K562 (cell line): ENCODE measurements at regions not wholly inside any gene's neighbourhood (a gene's known extent, or its start where the extent isn't known, plus 50 kb on each side); places are given as distances from the start of the nearest gene placed in this dataset.

ENCODE experiments used
- ATAC-seq: fragments of 200-7000 bp; cut with Tn5 transposase; 3 replicates; pipeline ENCODE4 v1.9.1; 2020; ENCODE audit warnings: moderate library complexity
- BruUV-seq: library from RNA; stranded (reverse); fragments of 400-500 nt; replicated peaks from 2 replicates; lab custom pipeline; 2021; lab: Mats Ljungman, UMichigan
- CTCF ChIA-PET: fragments of 300-600 bp; formaldehyde crosslinking; extraction: SDS; loops from one replicate; lab custom pipeline; 2021; ENCODE audit warnings: low intra/inter-chr PET ratio; lab: Yijun Ruan, JAX
- POLR2A ChIA-PET: fragments of 300-600, 350-650 bp; sonication (Branson Sonifier 250); formaldehyde crosslinking; extraction: SDS; loops from one replicate; lab custom pipeline; 2021; ENCODE audit warnings: antibody characterized with exemption, inconsistent platforms; lab: Yijun Ruan, JAX
- DNase-seq, 4 experiments: peaks; one replicate each; pipeline versions ENCODE4 v3.0.0 to v3.0.0-alpha.2; 2011 to 2018; ENCODE audit warnings: low spot score in 3 of 4, mixed read lengths in 3 of 4; ENCODE audit errors: extremely low read depth in 1 of 4
- FAIRE-seq: peaks from 2 replicates; lab custom pipeline; 2011; peaks lifted over from hg19 to GRCh38; lab: Jason Lieb, UNC
- H2AFZ ChIP-seq: 2 replicates; pipeline ENCODE4 v1.6.0; 2011; ENCODE audit warnings: low read depth, low read length, control low read depth, inconsistent platforms
- H3K27ac ChIP-seq: fragments of 200-600 bp; 3 replicates; pipeline ENCODE4 v1.8.0; 2011; ENCODE audit warnings: low read depth, mild to moderate bottlenecking, control low read depth, inconsistent platforms, low read length, moderate library complexity, mixed read lengths; ENCODE audit errors: extremely low read depth
- H3K27me3 ChIP-seq, 2 experiments: fragments of 300-600 bp in 1 of 2; 2 replicates in 1 of 2; 3 replicates in 1 of 2; pipeline versions ENCODE4 v1.6.0 to v1.8.0; 2011; ENCODE audit warnings: inconsistent platforms in 2 of 2, low read length in 2 of 2, mild to moderate bottlenecking in 1 of 2, mixed read lengths in 1 of 2, moderate library complexity in 1 of 2; ENCODE audit not compliant: control insufficient read depth in 2 of 2, insufficient read depth in 2 of 2
- H3K36me3 ChIP-seq: fragments of 300-600 bp; 3 replicates; pipeline ENCODE4 v1.8.0; 2011; ENCODE audit warnings: mild to moderate bottlenecking, low read length, inconsistent platforms; ENCODE audit not compliant: control insufficient read depth, insufficient read depth
- H3K4me1 ChIP-seq, 2 experiments: fragments of 200-600 bp in 1 of 2; replicated peaks in 1 of 2; 2 replicates in 1 of 2; 3 replicates in 1 of 2; pipeline versions ENCODE4 v1.5.1 to v1.8.0; 2011; ENCODE audit warnings: inconsistent platforms in 2 of 2, low read length in 2 of 2, mild to moderate bottlenecking in 1 of 2, mixed read lengths in 1 of 2, moderate library complexity in 1 of 2; ENCODE audit not compliant: control insufficient read depth in 2 of 2, insufficient read depth in 2 of 2
- H3K4me2 ChIP-seq: 2 replicates; pipeline ENCODE4 v1.6.1; 2011; ENCODE audit warnings: low read length, control low read depth, inconsistent platforms, mixed read lengths; ENCODE audit not compliant: insufficient read depth
- H3K4me3 ChIP-seq: fragments of 200-600 bp; sonication (generic), shearing (Covaris generic); 2 replicates; pipeline ENCODE4 v1.5.1; 2016; ENCODE audit warnings: control low read depth, inconsistent platforms
- H3K79me2 ChIP-seq: fragments of 200-600 bp; 3 replicates; pipeline ENCODE4 v1.8.0; 2011; ENCODE audit warnings: low read length, inconsistent platforms; ENCODE audit not compliant: control insufficient read depth, insufficient read depth
- H3K9ac ChIP-seq, 2 experiments: 2 replicates each; pipeline versions ENCODE4 v1.6.0 to v1.6.1; 2011; ENCODE audit warnings: low read depth in 2 of 2, low read length in 2 of 2, control low read depth in 1 of 2, inconsistent platforms in 1 of 2, mild to moderate bottlenecking in 1 of 2, mixed read lengths in 1 of 2; ENCODE audit not compliant: insufficient read depth in 1 of 2
- H3K9me1 ChIP-seq: one replicate; pipeline ENCODE4 v1.6.0; 2011; ENCODE audit warnings: inconsistent platforms, mild to moderate bottlenecking, low read length, moderate library complexity; ENCODE audit not compliant: control insufficient read depth, insufficient read depth
- H3K9me3 ChIP-seq: replicated peaks from 2 replicates; pipeline ENCODE4 v1.5.1; 2011; ENCODE audit warnings: low read depth, low read length, inconsistent platforms; ENCODE audit not compliant: control insufficient read depth, insufficient read depth
- H4K20me1 ChIP-seq: replicated peaks from 2 replicates; pipeline ENCODE4 v1.6.1; 2011; ENCODE audit warnings: low read length, inconsistent platforms, mixed read lengths; ENCODE audit not compliant: control insufficient read depth, insufficient read depth
- E4F1 ChIP-seq: fragments of 250-450 bp; sonication (Bioruptor Pico); IDR thresholded peaks from 2 replicates; pipeline ENCODE4 v1.5.0; 2021; ENCODE audit warnings: mild to moderate bottlenecking, borderline replicate concordance
- ESRRA ChIP-seq: fragments of 450-650 bp; IDR thresholded peaks from 2 replicates; pipeline ENCODE4 v1.6.1; 2014; ENCODE audit warnings: low read depth, mild to moderate bottlenecking, moderate library complexity, borderline replicate concordance
- FOXO4 ChIP-seq: fragments of 450-650 bp; formaldehyde crosslinking; IDR thresholded peaks from 2 replicates; pipeline ENCODE4 v1.4.0; 2020; ENCODE audit warnings: mild to moderate bottlenecking, moderate library complexity
- ID3 ChIP-seq, 2 experiments: fragments of 250-450 bp in 1 of 2; fragments of 450-650 bp in 1 of 2; sonication (Bioruptor Pico) in 1 of 2; IDR thresholded peaks; 2 replicates each; pipeline versions ENCODE4 v1.6.1 to v1.8.0; 2016 to 2021; ENCODE audit warnings: mild to moderate bottlenecking in 2 of 2, moderate library complexity in 2 of 2, missing compliant biosample characterization in 1 of 2, missing genetic modification characterization in 1 of 2
- KLF10 ChIP-seq: fragments of 250-450 bp; sonication (Bioruptor Pico); IDR thresholded peaks from 2 replicates; pipeline ENCODE4 v1.6.1; 2021; ENCODE audit warnings: matching md5 sums
- KLF13 ChIP-seq: fragments of 450-650 bp; IDR thresholded peaks from 2 replicates; pipeline ENCODE4 v1.6.1; 2016; ENCODE audit warnings: missing genetic modification characterization, low read depth, mild to moderate bottlenecking, missing compliant biosample characterization, moderate library complexity, borderline replicate concordance
- NKRF ChIP-seq: fragments of 450-650 bp; IDR thresholded peaks from 2 replicates; pipeline ENCODE4 v1.6.1; 2016; ENCODE audit warnings: borderline replicate concordance
- SRSF7 ChIP-seq: fragments of 200-400 bp; formaldehyde crosslinking; optimal IDR thresholded peaks from 2 replicates; pipeline ENCODE3; 2017; ENCODE audit warnings: mild to moderate bottlenecking, low read depth, low read length
- ZKSCAN8 ChIP-seq: fragments of 200-800 bp; sonication (Bioruptor generic); IDR thresholded peaks from 2 replicates; pipeline ENCODE4 v1.6.1; 2016; ENCODE audit warnings: missing genetic modification characterization, missing compliant biosample characterization
- WGBS: fragments of 100-300 bp; shearing (Covaris generic); methylation state at CpG from one replicate; pipeline ENCODE4 v1.1.6; 2016; ENCODE audit warnings: low coverage, mixed read lengths; ENCODE audit not compliant: insufficient coverage; ENCODE audit errors: missing lambda C conversion rate; 5-methylcytosine and 5-hydroxymethylcytosine counted together
- in situ Hi-C: fragments of 300-500 bp; cut with MboI; formaldehyde crosslinking; loops from 4 replicates; pipeline ENCODE4 v1.15.0; 2018; ENCODE audit warnings: inconsistent platforms, mixed read lengths
- intact Hi-C: fragments of 100-400 bp; cut with micrococcal nuclease; formaldehyde crosslinking; loops from 2 replicates; pipeline ENCODE4 v1.14.2; 2022

GRCh38 chr14:30385925-30386324, 173.0 kb upstream of the G2E3 start:
- Histone ChIP-seq H3K9me3 (no peaks in the 10 kb centered on the region), H3K79me2 (no peaks in the 10 kb centered on the region), H3K4me3 (no peak overlapping the region), H2AFZ (no peak overlapping the region), H3K27me3 (no peaks in the 10 kb centered on the region), H3K4me1 (no peaks in the 10 kb centered on the region; a peak in 1 of 5 replicates), H3K36me3 (no peaks in the 10 kb centered on the region), H4K20me1 (no peaks in the 10 kb centered on the region), H3K9me1 (no peaks in the 10 kb centered on the region), H3K27ac (no peak overlapping the region), H3K9ac (no peak overlapping the region), H3K4me2 (no peak overlapping the region)
- DNase-seq (no peak), FAIRE-seq (no peak), ATAC-seq (no peak)
- TF ChIP-seq SRSF7, result no peak
- no peak for TF ChIP-seq ID3 (CRISPR knock-in tag; IDR thresholded peaks at IDR 0.05)
- TF ChIP-seq ID3 (tag; IDR thresholded peaks at IDR 0.05), result peak; percentile 97
- intact Hi-C loops (no loop called here), in situ Hi-C loops (no loop called here)
- WGBS, result 0% methylated on average over 1 of the region's 1 CpG
- no TSS peak for BruUV-seq
- ChIA-PET POLR2A (no interaction called here), CTCF (no interaction called here)

GRCh38 chr14:30387871-30388270, 171.1 kb upstream of the G2E3 start:
- in situ Hi-C loops, result no loop called here
- Histone ChIP-seq H3K4me3 (no peak overlapping the region), H3K9me1 (no peaks in the 10 kb centered on the region), H2AFZ (no peak overlapping the region), H3K79me2 (no peaks in the 10 kb centered on the region), H3K4me1 (no peaks in the 10 kb centered on the region; a peak in 1 of 5 replicates), H3K27me3 (no peaks in the 10 kb centered on the region), H3K36me3 (no peaks in the 10 kb centered on the region), H3K9me3 (no peaks in the 10 kb centered on the region), H4K20me1 (no peaks in the 10 kb centered on the region), H3K4me2 (no peak overlapping the region), H3K27ac (no peak overlapping the region), H3K9ac (no peak overlapping the region)
- intact Hi-C loops, result no loop called here
- ChIA-PET POLR2A (no interaction called here), CTCF (no interaction called here)
- no TSS peak for BruUV-seq
- FAIRE-seq (no peak), ATAC-seq (no peak), DNase-seq (no peak)
- 14% methylated on average over 2 of the region's 3 CpGs for WGBS
- no peak for TF ChIP-seq E4F1 (CRISPR knock-in tag)
- no peak for TF ChIP-seq FOXO4 (CRISPR knock-in tag)
- no peak for TF ChIP-seq ESRRA
- TF ChIP-seq ZKSCAN8, result no peak
- no peak for TF ChIP-seq KLF10 (CRISPR knock-in tag)
- TF ChIP-seq NKRF, result no peak
- no peak for TF ChIP-seq KLF13 (tag)
